CD14-positive monocyte (primary cell): ENCODE measurements at regions not wholly inside any gene's neighbourhood (a gene's known extent, or its start where the extent isn't known, plus 50 kb on each side); places are given as distances from the start of the nearest gene placed in this dataset.

Experiments
- DNase-seq, 3 donors: peaks; one replicate each; pipeline ENCODE4 v3.0.0-alpha.2; 2011 to 2022
- H2AFZ ChIP-seq: 2 replicates; pipeline ENCODE4 v1.6.0; 2012; ENCODE audit warnings: mild to moderate bottlenecking, low read depth, low read length, inconsistent platforms; ENCODE audit not compliant: insufficient read depth, poor library complexity, severe bottlenecking
- H3K27ac ChIP-seq, 2 donors: 1 replicate in 1 of 2; 2 replicates in 1 of 2; pipeline ENCODE4 v1.5.1; 2012 to 2013; ENCODE audit warnings: low read length in 2 of 2, control low read depth in 1 of 2, inconsistent platforms in 1 of 2, low read depth in 1 of 2, mild to moderate bottlenecking in 1 of 2
- H3K27me3 ChIP-seq, 2 donors: one replicate each; pipeline versions ENCODE4 v1.6.0 to v1.6.1; 2011 to 2013; ENCODE audit warnings: low read length in 2 of 2; ENCODE audit not compliant: control insufficient read depth in 2 of 2, insufficient read depth in 2 of 2
- H3K36me3 ChIP-seq, 2 donors: replicated peaks in 1 of 2; 1 replicate in 1 of 2; 2 replicates in 1 of 2; pipeline versions ENCODE4 v1.5.1 to v1.6.1; 2012 to 2013; ENCODE audit warnings: low read length in 2 of 2, control low read depth in 1 of 2, inconsistent platforms in 1 of 2, mild to moderate bottlenecking in 1 of 2; ENCODE audit not compliant: insufficient read depth in 2 of 2, control insufficient read depth in 1 of 2
- H3K4me1 ChIP-seq, 2 donors: 1 replicate in 1 of 2; 2 replicates in 1 of 2; pipeline versions ENCODE4 v1.5.1 to v1.6.1; 2012 to 2013; ENCODE audit warnings: low read length in 2 of 2, control low read depth in 1 of 2, inconsistent platforms in 1 of 2, mild to moderate bottlenecking in 1 of 2, moderate library complexity in 1 of 2; ENCODE audit not compliant: insufficient read depth in 2 of 2, control insufficient read depth in 1 of 2
- H3K4me2 ChIP-seq: replicated peaks from 2 replicates; pipeline ENCODE3; 2012; ENCODE audit warnings: low read length, moderate library complexity, mild to moderate bottlenecking; ENCODE audit not compliant: poor library complexity, severe bottlenecking; ENCODE audit errors: extremely low read depth
- H3K4me3 ChIP-seq, 3 experiments: fragments of 200-600 bp in 1 of 3; sonication (generic) in 1 of 3; replicated peaks in 1 of 3; 1 replicate in 2 of 3; 2 replicates in 1 of 3; pipeline ENCODE4 v1.5.1; 2011 to 2013; ENCODE audit warnings: low read length in 3 of 3, mild to moderate bottlenecking in 3 of 3, control low read depth in 2 of 3, low read depth in 2 of 3, inconsistent platforms in 1 of 3, moderate library complexity in 1 of 3
- H3K79me2 ChIP-seq: 2 replicates; pipeline ENCODE4 v1.6.0; 2012; ENCODE audit warnings: mild to moderate bottlenecking, control low read depth, inconsistent platforms, low read length, moderate library complexity; ENCODE audit not compliant: insufficient read depth
- H3K9ac ChIP-seq: 2 replicates; pipeline ENCODE4 v1.6.0; 2017; ENCODE audit warnings: low read length, mild to moderate bottlenecking; ENCODE audit not compliant: insufficient read depth, poor library complexity, severe bottlenecking
- H3K9me3 ChIP-seq, 2 donors: replicated peaks in 1 of 2; 1 replicate in 1 of 2; 2 replicates in 1 of 2; pipeline versions ENCODE4 v1.5.1 to v1.6.1; 2012 to 2013; ENCODE audit warnings: low read length in 2 of 2, control low read depth in 1 of 2; ENCODE audit not compliant: control insufficient read depth in 1 of 2, insufficient read depth in 1 of 2
- H4K20me1 ChIP-seq: 2 replicates; pipeline ENCODE4 v1.6.0; 2012; ENCODE audit warnings: mild to moderate bottlenecking, low read length, control low read depth, moderate library complexity; ENCODE audit not compliant: insufficient read depth
- H3K27ac Mint-ChIP-seq, 7 donors: one replicate each; pipeline ENCODE4 v1.8.0; 2020; ENCODE audit warnings: mild to moderate bottlenecking in 7 of 7, mixed read lengths in 7 of 7, moderate library complexity in 6 of 7, inconsistent platforms in 2 of 7
- H3K27me3 Mint-ChIP-seq, 3 donors: one replicate each; pipeline ENCODE4 v1.8.0; 2021 to 2022; ENCODE audit warnings: low read depth in 3 of 3, mild to moderate bottlenecking in 3 of 3, mixed read lengths in 3 of 3, moderate library complexity in 3 of 3, inconsistent platforms in 1 of 3
- H3K36me3 Mint-ChIP-seq, 2 donors: one replicate each; pipeline ENCODE4 v1.8.0; 2020; ENCODE audit warnings: mixed read lengths in 2 of 2, inconsistent platforms in 1 of 2, mild to moderate bottlenecking in 1 of 2
- H3K4me1 Mint-ChIP-seq: one replicate; pipeline ENCODE4 v1.8.0; 2020; ENCODE audit warnings: mild to moderate bottlenecking, mixed read lengths
- H3K4me3 Mint-ChIP-seq, 2 donors: one replicate each; pipeline ENCODE4 v1.8.0; 2020; ENCODE audit warnings: mild to moderate bottlenecking in 2 of 2, mixed read lengths in 2 of 2, moderate library complexity in 1 of 2
- H3K9me3 Mint-ChIP-seq, 7 donors: one replicate each; pipeline ENCODE4 v1.8.0; 2020 to 2022; ENCODE audit warnings: mixed read lengths in 7 of 7, mild to moderate bottlenecking in 6 of 7, moderate library complexity in 6 of 7, inconsistent platforms in 2 of 7
- CTCF ChIP-seq: fragments of 200-600 bp; IDR thresholded peaks from one replicate; pipeline ENCODE4 v1.8.0; 2022; ENCODE audit warnings: antibody characterized with exemption, mild to moderate bottlenecking
- WGBS: methylation state at CpG from one replicate; pipeline ENCODE4 v1.1.5; 2013; ENCODE audit warnings: missing lambda C conversion rate; ENCODE audit not compliant: insufficient coverage; 5-methylcytosine and 5-hydroxymethylcytosine counted together
- intact Hi-C, 2 donors: fragments of 100-400 bp; cut with micrococcal nuclease; formaldehyde crosslinking; loops; one replicate each; pipeline versions ENCODE4 v1.15.0 to v1.15.1; 2023

- Mint-ChIP-seq H3K9me3 (peaks cover 6 to 22% (median 15%) of the 10 kb centered on the region in 7 donors), H3K4me3 (no peak overlapping the region), H3K36me3 (no peaks in the 10 kb centered on the region), H3K27me3 (peaks cover 0 to 4% (median 1%) of the 10 kb centered on the region in 3 donors), H3K27ac (no peak overlapping the region), H3K4me1 (no peaks in the 10 kb centered on the region)
- peaks cover 18 to 24% of the 10 kb centered on the region in 2 donors for H3K9me3 ChIP-seq
- H3K4me3 ChIP-seq: no peak overlapping the region
- no peak for TF ChIP-seq CTCF
- no peak overlapping the region for H3K4me2 ChIP-seq
- no peak overlapping the region for H3K27ac ChIP-seq
- no peak overlapping the region for H2AFZ ChIP-seq
- DNase-seq: no peak
- no peaks in the 10 kb centered on the region for H3K79me2 ChIP-seq
- intact Hi-C loops: no loop called here
- H3K9ac ChIP-seq: no peak overlapping the region
- H4K20me1 ChIP-seq: no peaks in the 10 kb centered on the region
- no peaks in the 10 kb centered on the region for H3K27me3 ChIP-seq
- no peaks in the 10 kb centered on the region for H3K4me1 ChIP-seq
- no peaks in the 10 kb centered on the region for H3K36me3 ChIP-seq
- WGBS: 82% methylated on average over 2 of the region's 4 CpGs
Observed at GRCh38 chr10:2729197-2729596, 338.2 kb upstream of the PFKP start.

- H3K9ac ChIP-seq: no peak overlapping the region
- no peak overlapping the region for H3K27ac Mint-ChIP-seq
- peaks cover 0 to 4% (median 1%) of the 10 kb centered on the region in 3 donors for H3K27me3 Mint-ChIP-seq
- H3K36me3 Mint-ChIP-seq: no peaks in the 10 kb centered on the region
- no peak overlapping the region for H3K4me2 ChIP-seq
- H3K4me1 Mint-ChIP-seq: no peaks in the 10 kb centered on the region
- no CpG with 5 or more reads among the region's 6 CpGs for WGBS
- peaks cover 6 to 22% (median 12%) of the 10 kb centered on the region in 7 donors for H3K9me3 Mint-ChIP-seq
- no peaks in the 10 kb centered on the region for H3K79me2 ChIP-seq
- no peak for TF ChIP-seq CTCF
- H3K36me3 ChIP-seq: no peaks in the 10 kb centered on the region
- H3K4me3 ChIP-seq: no peak overlapping the region
- no peak overlapping the region for H3K27ac ChIP-seq
- H3K27me3 ChIP-seq: no peaks in the 10 kb centered on the region
- H2AFZ ChIP-seq: no peak overlapping the region
- H3K9me3 ChIP-seq: peaks cover 18 to 19% of the 10 kb centered on the region in 2 donors
- H4K20me1 ChIP-seq: no peaks in the 10 kb centered on the region
- no peaks in the 10 kb centered on the region for H3K4me1 ChIP-seq
- DNase-seq: no peak
- H3K4me3 Mint-ChIP-seq: no peak overlapping the region
- intact Hi-C loops: no loop called here
Observed at GRCh38 chr10:2728087-2728486, 339.3 kb upstream of the PFKP start.
